Right hindlimb (tissue), 1 donor: ENCODE measurements at regions not wholly inside any gene's neighbourhood (a gene's known extent, or its start where the extent isn't known, plus 50 kb on each side); places are given as distances from the start of the nearest gene placed in this dataset.

Experiments used
- DNase-seq: peaks from one replicate; pipeline ENCODE4 v3.0.0-alpha.2; 2018

- no peak for DNase-seq
These were observed 149.9 kb downstream of the SHQ1 start for GRCh38 chr3:72698154-72698917.

- no peak for DNase-seq
These were observed 150.5 kb downstream of the SHQ1 start for GRCh38 chr3:72697717-72698116.

- DNase-seq: no peak
These were observed 151.4 kb downstream of the SHQ1 start for GRCh38 chr3:72696815-72697214.

GRCh38 chr3:72694398-72694797 lies 153.8 kb downstream of the SHQ1 start:
- DNase-seq: no peak

- DNase-seq: no peak
These were observed 155.3 kb downstream of the SHQ1 start for GRCh38 chr3:72692990-72693389.

GRCh38 chr3:72690629-72691028 lies 157.6 kb downstream of the SHQ1 start:
- no peak for DNase-seq

- DNase-seq: no peak
These were observed 165.3 kb downstream of the SHQ1 start for GRCh38 chr3:72682936-72683452.

GRCh38 chr3:72681598-72681997 lies 166.6 kb downstream of the SHQ1 start:
- no peak for DNase-seq

GRCh38 chr3:72680766-72681165 lies 167.5 kb downstream of the SHQ1 start:
- no peak for DNase-seq

GRCh38 chr3:72679540-72680198 lies 168.6 kb downstream of the SHQ1 start:
- peak; percentile 55 for DNase-seq

- no peak for DNase-seq
These were observed 169.4 kb downstream of the SHQ1 start for GRCh38 chr3:72678867-72679266.

GRCh38 chr3:72678380-72678779 lies 169.9 kb downstream of the SHQ1 start:
- DNase-seq: no peak

- DNase-seq: no peak
These were observed 173.0 kb downstream of the SHQ1 start for GRCh38 chr3:72675243-72675642.

- DNase-seq: no peak
These were observed 175.1 kb downstream of the SHQ1 start for GRCh38 chr3:72673011-72673771.

GRCh38 chr3:72669224-72669623 lies 179.0 kb downstream of the SHQ1 start:
- no peak for DNase-seq

- no peak for DNase-seq
These were observed 181.8 kb downstream of the SHQ1 start for GRCh38 chr3:72666447-72666755.

GRCh38 chr3:72665701-72666446 lies 182.4 kb downstream of the SHQ1 start:
- DNase-seq: no peak

- DNase-seq: no peak
These were observed 183.1 kb downstream of the SHQ1 start for GRCh38 chr3:72665103-72665502.

- no peak for DNase-seq
These were observed 183.9 kb downstream of the SHQ1 start for GRCh38 chr3:72664184-72664975.

GRCh38 chr3:72663429-72663828 lies 184.8 kb downstream of the SHQ1 start:
- no peak for DNase-seq

- DNase-seq: peak; percentile 74
These were observed 187.2 kb downstream of the SHQ1 start for GRCh38 chr3:72661115-72661457.
